NCI-H1105 treated with DMSO at 0.1 percent for 48 hours (cell line): ENCODE measurements at regions not wholly inside any gene's neighbourhood (a gene's known extent, or its start where the extent isn't known, plus 50 kb on each side); places are given as distances from the start of the nearest gene placed in this dataset.
A peak's percentile ranks its signal among the peaks of the same experiment; 100 is the strongest.
"Not testable (repeated sequence)": the region's sequence is repeated elsewhere in the genome, so short reads cannot be mapped to it uniquely, and the experiment has no call there.

Experiments used
- DNase-seq: peaks from one replicate; lab custom pipeline; 2025; lab: John Stamatoyannopoulos, UW

DNA sequence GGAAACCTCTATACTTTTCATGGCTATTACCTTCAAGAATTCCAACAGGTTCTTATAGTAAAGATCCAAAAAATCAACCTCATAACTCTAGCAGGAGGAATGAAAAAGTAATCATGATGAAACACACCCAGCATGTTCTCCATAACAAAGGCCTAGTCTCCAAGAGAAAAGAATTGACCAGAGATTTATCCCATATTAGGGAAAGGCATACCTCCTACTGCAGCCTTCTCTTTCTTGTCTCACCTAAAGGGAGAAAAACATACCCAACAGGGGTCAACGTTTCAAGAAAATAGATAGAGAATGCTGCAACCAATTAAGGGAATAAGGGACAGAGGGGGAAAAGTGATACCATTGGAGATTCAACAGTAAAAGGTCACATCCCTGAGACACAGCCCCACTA lies 262.5 kb downstream of the FRK start:
- DNase-seq, result no peak

DNA sequence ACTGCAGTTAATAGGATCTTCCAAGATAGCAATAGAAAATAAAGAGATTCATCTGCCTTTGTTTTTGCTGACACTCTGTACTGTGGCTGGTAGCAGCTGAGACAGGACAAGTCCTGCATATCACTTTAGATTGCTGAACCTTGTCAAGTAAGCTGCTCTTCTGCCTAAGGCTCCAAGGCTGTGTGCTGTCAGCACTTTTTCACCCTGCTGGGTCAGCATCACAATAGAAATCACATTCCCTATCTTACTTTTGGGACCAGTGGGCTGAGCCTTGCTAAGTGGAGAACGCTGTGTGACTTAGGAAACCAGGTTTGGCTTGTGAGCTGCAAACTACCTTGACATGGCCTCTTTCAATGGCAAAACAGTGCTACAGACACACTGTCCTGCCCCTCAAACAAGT lies 263.9 kb downstream of the FRK start:
- DNase-seq, result no peak

DNA sequence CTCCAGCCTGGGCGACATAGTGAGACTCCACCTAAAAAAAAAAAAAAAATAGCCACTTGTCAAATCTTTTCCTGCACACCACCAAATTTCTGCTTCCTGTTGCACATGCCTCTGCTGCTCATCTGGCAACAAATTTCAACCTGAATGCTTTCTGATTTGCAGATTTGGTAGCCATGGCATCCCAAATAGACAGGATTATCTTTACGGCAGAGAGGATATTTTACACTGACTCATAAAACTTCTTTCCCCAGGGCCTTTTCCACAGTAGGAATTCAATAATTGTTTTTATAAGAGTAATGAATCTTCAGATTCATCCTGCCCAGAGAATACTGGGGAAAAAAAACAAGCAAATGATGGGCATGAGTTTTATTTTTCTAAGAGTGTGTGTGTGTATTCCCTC lies 264.6 kb downstream of the FRK start:
- DNase-seq, result no peak

DNA sequence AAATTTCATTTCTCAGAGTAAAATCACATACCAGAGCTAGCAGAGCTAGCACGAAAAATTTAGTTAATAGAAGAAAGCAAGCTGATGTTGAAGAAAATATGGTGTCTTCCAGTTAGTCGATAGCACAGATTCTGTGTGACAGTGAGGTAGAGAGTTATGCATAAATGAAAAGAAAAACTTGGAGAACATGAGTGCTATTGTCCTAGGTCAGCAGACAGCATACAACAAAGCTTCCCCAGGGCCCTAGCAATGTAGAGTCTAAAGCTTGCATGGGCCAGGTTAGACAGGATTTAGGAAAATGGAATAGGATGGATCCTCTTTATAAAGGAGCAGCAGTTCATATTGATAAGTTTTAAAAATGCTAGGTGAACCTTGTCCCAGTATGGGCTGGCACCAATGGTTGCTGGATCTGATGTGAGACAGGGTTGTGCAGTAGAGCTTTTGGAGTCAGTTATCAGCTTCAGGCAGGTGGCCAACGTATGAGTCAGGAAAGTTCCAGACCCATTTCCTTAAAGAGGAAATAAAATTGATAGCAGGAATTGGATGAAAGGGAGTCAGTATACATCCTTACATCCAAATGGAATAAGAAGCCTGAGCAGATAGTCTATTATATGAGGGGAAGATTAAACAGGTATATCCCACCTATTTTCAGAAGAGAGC lies 277.2 kb downstream of the FRK start:
- no peak for DNase-seq

DNA sequence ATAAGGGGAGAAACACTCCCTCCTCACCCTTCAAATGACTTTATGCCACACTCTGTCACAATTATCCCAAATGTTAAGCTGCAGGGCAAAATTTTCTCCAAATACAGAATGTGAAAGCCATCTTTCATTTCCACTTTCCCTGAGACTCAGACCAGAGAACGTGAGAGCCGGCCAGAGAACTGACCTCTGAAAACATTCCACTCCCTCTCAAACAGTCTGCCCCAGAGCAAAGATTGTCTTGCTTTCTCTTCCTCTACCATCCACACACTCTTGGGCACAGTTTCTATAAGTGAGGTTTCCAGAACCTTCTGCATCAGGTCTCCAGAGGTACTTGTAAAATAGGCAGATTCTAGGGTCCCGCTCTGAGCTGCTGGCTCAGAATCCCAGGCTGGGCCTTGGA lies 278.1 kb downstream of the FRK start:
- no peak for DNase-seq

DNA sequence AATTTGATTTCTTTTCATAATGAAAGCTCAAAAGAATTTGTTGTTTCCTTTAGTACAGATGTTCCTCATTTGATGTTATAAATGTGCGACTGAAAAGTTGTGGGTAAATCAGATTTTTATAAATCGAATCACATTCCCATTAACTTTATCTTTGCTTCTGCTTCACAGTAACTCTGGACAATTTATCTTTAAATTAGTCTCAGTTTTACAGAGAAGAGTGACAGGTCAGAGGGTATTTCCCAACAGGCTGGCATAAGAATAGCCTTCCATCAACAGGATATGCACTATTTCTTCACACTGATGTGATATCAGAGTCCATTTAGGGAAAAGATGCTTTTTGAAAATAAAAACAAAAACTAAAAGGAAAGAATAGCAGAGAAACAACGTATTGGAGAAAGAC lies 286.9 kb downstream of the FRK start:
- no peak for DNase-seq

DNA sequence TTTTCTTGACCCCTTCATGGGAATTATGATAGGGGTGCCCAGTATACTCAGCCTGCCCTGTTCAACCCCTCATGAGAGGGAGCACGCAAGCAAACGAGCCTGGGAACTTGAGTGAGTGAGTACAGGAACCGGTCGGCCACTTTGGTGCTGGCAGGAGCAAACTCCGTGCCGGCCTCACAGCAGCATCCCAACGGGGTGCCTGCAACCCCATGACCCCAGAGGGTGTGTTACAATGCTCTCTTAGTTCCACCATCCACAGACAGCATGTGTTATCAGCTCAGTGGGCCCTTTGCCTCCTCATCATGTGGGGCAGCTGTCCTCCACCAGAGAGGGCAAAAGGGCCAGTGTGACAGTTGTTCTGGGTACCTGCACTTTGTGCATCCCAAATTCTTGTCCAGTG lies 289.8 kb downstream of the FRK start:
- DNase-seq, result no peak

DNA sequence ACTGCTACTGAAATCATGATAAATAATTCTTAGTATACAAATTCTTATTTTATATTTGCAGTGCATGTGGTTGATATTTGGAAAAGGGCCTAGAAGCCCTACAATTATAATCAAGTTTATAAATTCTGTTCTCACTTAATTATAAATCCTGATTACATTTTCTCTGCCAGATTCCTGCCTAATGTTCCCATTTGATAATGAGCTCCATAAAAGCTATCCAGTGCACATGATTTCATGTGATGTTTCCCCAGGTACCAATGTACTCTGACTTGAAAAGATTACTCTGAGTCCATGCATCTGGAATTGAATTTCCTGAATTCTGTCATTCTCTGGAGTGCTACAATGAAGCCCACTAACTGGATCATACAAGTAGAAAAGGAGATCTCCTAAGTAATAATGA lies 292.2 kb downstream of the FRK start:
- no peak for DNase-seq

DNA sequence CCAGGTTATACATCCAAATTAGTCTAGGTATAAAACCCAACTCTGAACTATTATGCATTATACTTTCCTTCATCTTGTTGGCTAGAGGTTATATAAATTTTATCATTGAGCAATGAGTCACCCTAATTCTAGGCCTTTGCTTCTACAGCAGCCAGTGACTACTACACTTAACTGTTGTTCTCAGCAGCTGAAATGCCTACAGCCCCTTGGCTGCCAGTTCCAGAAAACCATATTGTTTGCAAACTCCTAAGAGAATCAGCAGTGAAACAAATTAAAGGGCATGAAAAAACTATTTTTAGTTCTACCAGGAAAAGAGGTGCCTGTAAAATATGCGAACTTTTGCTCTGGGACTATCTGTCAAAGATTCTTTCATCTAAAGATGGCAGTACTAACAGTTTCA lies 292.8 kb downstream of the FRK start:
- no peak for DNase-seq

DNA sequence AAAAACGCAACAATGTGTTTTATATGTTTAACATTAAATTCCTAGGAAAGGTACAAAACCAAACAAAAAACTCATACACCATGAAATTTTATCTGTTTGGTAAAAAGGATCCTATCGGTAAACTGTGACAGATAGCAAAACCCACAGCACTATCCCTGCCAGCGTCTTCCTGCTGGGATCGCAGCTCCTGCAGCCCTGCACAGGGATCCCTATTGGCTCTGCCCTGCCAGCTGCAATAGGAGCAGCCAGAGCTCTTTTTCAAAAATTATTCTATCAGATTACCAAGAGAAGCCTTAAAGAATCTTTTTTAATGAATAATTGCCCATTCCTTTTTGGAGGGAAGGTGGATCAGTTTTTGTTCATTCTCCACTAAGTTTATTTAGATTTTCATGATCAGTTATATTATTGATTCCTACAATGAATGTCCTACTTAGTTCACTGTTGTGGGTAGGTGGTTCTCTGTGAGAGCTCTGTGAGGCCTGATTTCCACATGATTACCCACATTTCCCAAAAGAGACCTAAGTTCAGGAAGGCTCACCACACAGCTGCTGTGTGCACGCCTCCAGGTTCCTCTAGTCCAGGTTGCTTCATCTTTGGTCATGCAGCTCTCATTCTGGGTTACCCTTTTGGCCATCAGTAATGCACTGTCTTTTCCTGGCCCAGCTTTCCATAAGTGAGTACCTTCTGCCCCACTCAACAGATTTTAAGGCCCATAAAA lies 293.8 kb downstream of the FRK start:
- DNase-seq, result no peak

DNA sequence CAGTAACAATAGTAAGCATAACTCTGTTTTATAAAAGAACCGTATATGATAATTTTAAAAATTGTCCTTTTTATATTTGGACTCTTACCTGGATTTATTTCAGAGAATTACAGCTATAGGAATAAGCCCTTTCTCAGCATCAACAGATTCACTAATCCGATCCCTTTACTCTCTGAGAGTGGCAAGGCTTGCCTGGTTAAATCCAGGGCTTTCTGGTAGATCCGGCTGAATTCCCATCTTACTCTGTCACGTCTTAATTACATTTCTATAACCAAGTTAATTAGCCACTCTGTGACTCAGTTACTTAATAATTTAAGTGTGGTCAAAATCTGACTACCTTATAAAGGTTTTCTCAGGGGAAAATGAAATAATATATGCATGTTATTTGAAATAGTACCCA lies 294.7 kb downstream of the FRK start:
- no peak for DNase-seq

DNA sequence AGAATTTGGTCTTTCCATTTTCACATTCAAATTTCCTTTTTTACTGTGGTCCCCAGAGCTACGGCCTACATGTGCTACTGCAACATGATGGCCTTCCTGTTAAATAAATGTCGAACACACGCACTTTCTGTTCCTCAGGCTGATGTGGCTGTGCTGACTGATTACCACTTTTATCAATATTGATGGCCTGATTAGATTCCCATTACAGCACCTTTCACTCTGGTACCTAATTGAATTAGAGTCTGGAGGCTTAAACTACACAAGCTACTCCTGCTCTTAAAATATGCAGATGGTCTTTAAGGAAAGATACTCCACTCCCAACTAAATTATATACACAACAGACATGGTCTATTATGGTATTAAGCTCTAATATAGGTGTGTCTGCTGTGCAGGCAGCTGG lies 301.6 kb downstream of the FRK start:
- no peak for DNase-seq

DNA sequence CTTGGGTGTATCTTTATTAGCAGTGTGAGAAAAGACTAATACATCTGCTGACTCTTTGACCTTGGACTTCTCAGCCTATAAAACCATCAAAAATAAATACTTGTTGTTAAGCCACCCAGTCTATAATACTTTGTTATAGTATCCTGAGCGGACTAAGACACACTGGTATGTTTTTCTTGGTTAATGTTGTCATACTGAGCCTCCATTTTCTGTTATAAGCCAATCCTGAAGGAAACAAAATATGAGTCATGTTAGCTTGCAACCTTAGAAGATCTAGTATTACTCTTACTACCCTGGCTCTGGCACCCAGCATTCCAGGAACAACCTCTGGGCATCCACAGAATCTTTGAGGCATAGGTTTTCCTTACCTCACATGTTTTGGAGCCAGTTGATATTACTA lies 307.2 kb downstream of the FRK start:
- no peak for DNase-seq

DNA sequence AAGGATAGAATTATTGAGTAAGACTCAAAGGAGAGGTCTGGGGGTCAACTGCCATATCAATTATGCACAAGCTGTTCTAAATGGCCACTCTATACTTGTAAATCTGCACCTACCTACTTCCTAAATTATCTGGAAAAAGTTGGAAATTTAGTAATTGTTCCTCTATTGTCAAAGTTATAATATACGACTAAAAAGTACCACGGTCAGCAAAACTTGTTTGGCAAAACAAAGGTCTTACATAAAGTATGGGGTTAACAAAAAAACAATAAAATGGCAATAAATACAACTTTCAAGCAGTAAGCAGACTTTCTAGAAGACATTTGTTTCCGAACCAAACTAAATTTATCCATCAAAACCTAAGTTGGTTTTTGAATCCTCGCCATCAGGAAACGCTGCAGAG lies 309.7 kb downstream of the FRK start:
- no peak for DNase-seq

DNA sequence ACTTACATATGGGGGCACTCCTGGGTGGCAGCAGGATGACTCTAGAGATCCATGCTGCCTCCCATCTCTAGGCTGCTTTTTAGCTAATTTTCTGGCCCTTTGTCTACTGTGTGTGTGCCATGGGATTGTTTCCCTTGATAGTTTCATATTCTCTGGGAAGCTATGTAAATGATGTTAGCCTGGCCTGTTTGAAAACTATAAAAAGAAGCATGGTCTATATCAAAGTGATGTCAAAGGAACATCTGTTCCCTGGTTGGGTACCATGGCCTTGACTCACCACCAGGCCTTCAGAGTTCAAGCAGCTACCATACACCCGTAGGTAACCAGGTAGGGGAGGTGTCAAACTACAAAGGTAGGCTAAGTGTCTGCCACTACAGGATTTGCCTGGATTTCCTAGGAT lies 310.4 kb downstream of the FRK start:
- no peak for DNase-seq

DNA sequence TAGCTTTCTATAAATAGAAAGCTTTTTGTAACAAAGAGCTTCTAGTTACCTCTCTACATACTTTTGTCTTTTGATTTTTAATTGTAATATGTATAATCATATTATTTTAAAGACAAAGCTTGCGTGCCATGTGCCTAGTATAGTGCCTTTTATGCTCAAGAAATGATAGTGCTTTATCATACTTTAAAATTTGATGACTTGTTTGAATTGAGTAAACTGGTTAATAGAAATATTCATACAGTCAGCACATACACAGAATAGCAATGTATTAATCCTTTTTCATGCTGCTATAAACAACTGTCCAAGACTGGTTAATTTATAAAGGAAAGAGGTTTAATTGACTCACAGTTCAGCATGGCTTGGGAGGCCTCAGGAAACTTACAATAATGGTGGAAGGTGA lies 313.0 kb downstream of the FRK start:
- no peak for DNase-seq

DNA sequence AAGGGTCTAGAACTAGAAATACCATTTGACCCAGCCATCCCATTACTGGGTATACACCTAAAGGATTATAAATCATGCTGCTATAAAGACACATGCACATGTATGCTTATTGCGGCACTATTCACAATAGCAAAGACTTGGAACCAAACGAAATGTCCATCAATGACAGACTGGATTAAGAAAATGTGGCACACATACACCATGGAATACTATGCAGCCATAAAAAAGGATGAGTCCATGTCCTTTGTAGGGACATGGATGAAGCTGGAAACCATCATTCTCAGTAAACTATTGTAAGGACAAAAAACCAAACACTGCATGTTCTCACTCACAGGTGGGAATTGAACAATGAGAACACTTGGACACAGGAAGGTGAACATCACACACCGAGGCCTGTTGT lies 314.1 kb downstream of the FRK start:
- not testable (repeated sequence) for DNase-seq

DNA sequence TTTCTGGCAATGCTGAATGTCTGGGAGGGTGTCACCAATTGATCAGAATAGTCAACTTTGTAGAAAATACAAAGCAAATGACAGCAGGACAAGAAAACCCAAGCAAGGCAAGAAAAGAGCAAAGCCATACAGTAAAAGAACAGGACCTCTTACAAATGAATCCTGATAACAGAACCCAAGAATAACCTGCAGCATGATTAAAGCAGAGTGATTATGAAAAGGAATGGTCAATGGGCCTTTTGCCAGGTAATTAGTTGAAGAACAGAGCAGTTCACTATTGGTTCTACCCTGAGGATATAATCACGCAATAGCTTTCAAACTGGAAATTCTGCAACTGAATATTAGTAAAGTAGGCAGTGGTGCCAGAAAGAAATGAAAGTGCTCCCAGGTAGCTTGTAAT lies 319.8 kb downstream of the FRK start:
- peak; percentile 87 for DNase-seq

DNA sequence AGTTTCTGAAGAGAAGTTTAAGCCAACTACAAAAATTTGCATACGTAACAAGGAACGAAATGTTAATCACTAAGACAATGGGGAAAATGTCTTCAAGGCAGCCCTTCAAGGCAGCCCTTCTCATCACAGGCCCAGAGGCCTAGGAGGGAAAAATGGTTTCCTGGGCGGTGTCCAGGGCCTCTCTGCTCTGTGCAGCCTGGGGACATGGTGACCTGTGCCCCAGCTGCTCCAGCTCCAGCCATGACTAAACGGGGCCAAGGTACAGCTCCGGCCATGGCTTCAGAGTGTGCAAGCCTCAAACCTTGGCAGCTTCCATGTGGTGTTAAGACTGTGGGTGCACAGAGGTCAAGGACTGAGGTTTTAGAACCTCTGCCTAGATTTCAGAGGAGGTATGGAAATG lies 325.1 kb downstream of the FRK start:
- no peak for DNase-seq

DNA sequence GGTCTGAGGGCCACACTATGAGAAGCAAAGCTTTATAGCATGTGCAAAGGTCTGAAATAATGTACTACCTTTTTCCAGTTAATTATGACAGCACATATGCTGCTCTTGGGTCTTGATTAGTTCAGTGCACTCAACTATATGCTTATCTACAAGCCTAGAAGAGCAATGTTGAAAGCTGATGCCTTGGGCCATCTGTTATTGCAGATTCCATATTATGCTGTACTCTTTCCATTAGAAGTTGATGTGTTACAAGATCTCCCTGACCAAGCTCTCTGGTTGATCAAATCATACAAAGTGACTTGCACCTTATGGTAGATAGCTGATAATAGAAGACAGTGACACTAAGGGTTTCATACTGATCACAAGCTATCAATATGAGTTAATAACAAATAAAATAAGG lies 327.3 kb downstream of the FRK start:
- DNase-seq, result no peak

DNA sequence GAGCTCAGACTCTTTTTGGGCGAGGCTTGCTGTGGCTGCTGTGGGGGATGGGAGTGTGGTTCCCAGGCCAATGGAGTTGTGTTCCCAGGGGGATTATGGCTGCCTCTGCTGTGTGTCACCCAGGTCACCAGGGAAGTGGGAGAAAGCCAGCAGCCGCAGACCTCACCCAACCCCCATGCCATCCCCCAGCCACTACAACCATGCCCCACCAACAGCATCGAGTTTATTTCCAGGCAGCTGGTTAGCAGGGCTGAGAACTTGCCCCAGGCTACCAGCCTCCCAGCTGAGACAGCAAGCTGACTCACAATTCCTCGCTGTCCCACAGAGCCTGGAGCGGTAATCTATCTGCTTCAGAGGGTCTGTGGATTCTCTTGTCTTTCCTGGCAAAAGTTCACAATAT lies 331.7 kb downstream of the FRK start:
- no peak for DNase-seq

DNA sequence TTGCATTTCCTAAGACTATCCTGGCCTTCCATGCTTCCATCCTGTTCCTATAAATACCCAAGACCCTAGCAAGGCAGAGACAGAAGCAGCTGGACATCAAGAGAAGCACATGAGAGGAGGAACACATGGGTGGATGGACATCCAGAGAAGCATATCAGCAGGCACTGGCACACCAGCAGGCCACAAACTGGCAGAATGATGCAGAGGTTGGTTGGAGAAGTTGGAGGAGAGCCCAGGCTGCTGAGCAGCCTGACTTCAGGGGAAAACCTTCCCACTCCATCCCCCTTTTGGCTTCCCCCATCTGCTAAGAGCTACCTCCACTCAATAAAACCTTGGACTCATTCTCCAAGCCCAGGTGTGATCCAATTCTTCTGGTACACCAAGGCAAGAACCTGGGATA lies 332.5 kb downstream of the FRK start:
- no peak for DNase-seq

DNA sequence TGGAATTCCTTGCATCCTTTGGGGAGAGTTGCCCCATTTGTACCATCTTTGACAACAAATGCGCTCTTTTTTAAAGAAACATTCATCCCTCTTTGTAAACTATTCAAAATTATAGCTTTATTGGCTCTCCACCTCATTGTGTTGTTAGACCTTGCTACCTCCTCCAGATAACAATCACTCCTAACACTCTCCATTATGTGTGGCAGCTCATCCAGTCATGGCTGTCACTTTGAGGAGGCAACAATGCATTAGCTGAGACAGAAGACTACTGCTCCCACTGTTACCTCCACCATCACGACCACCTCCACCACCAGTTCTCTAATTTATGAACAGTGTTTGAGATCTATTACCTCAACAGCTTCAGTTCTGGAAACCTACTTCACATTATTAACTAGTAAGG lies 339.1 kb downstream of the FRK start:
- no peak for DNase-seq

DNA sequence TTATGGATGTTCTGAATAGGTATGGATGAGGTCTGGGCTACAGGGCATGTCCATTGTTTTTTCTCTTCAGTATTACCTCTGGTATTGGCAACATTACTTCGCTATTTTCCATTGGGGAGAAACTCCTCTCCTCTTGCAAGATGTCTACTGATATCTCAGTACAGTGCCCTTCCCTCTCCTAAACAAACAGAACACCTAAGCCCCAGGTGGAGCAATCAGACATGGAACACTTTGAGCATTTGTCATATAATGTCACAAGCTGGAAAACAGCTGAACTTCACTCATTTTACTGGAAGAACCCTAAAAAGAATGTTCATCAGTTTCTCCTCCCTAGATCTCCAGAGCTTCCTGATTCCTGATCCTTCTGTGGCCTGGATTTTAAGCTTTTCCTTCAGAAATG lies 339.8 kb downstream of the FRK start:
- DNase-seq, result no peak
